Muscle of back (tissue), 3 donors: ENCODE measurements at regions not wholly inside any gene's neighbourhood (a gene's known extent, or its start where the extent isn't known, plus 50 kb on each side); places are given as distances from the start of the nearest gene placed in this dataset.
A peak's percentile ranks its signal among the peaks of the same experiment; 100 is the strongest.

Experiments
- DNase-seq, 3 donors: peaks; one replicate each; pipeline versions ENCODE4 v3.0.0 to v3.0.0-alpha.2; 2013

DNA sequence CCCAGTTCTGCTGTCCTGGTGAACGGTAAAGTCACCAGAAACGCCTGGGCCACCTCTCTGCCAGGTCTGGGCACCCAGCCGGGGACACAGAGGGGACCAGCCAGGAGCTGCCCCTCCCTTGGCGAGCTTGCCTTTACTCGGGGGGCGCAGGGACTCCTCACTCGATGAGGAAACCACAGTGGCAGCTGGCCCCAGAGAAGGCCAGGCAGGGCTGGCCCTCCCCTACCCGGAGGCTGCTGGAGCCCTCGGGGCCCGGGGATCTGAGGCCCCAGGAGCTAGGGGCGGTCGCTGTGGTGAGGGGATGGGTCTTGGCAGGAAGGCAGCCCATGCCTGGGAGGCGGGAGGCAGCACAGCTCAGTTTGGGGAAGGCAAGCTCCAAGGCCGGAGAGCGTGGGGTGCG, 80.4 kb upstream of the SLCO4A1 start:
- DNase-seq: no peak

GRCh38 chr20:62562831-62563230, 79.5 kb upstream of the SLCO4A1 start:
- no peak for DNase-seq

- DNase-seq: no peak
Observed at GRCh38 chr20:62563561-62563960, 78.7 kb upstream of the SLCO4A1 start.

GRCh38 chr20:62564456-62565245, 77.7 kb upstream of the SLCO4A1 start:
- no peak for DNase-seq

DNA sequence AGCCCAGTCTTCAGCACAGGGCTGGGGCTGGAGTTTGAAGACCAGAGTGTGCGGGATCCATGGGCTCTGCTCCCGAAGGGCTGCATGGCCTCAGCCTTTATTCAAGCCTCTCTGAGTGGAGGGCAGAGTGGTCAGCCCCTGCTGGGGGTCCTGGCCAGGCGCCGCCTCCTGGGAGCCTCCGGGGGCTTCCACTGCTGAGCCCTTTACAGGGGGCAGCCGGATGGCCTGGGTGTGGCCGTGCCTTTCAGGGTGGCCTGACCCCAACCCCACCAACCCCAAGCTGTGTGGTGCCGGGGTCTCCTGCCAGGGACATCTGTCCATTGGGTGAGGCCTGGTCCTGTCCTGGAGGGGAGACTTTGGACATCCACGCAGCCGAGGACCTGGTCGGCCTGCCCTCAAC, 76.0 kb upstream of the SLCO4A1 start:
- DNase-seq: no peak

- DNase-seq: no peak
Observed at GRCh38 chr20:62566771-62567170, 75.5 kb upstream of the SLCO4A1 start.

DNA sequence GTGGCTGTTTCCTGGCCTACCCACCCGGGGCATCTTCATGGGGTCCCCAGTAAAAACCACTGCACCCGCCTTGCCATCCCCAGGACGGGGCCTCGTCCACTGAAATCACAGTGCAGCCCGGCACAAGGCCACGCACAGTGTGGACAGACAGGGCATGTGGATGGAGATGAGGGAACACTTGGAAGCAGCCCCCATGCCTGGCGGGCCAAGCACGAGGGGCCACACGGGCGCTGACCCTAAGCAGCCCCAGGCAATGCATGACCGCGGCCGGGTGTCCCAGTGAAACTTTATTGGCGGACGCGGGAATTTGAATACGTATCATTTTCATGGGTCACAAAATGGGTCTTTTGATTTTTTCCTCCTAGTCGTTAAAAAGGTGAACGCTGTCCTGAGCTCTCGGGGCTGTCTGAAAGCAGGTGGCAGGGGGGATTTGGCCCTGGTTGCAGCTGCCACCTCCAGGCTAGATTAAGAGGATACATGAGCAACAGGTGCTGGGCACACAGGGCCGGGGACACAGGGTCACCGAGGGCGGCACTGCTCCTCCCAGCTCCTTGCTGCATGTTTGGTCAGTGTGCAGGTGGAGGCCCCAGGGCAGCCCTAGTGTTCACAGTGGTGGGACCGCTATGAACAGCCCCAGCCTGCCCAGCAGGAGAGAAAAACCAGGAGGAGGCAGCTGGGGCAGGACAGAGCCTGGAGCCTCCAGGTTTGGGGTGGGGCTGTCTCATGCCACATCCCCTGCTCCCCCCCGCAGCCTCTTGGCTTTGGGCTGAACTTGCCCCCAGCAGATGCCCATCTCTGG, 74.9 kb upstream of the SLCO4A1 start:
- DNase-seq: no peak

DNA sequence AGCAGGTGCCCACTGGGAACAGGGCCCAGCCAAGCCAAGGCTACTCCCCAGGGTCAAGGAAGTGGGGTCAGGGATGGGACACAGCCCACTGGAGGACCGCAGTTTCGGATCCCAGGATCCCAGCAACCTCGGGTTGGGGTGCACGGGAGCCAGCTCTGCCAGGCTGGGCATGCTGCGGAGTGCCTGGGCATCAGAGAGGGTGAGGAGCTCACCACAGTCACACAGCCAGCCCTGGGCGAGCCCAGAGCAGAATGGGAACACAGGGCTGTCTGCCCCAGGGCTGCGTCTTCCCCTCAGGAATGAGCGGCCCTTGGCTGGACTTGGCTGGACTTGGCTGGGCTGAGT, 74.3 kb upstream of the SLCO4A1 start:
- no peak for DNase-seq

DNA sequence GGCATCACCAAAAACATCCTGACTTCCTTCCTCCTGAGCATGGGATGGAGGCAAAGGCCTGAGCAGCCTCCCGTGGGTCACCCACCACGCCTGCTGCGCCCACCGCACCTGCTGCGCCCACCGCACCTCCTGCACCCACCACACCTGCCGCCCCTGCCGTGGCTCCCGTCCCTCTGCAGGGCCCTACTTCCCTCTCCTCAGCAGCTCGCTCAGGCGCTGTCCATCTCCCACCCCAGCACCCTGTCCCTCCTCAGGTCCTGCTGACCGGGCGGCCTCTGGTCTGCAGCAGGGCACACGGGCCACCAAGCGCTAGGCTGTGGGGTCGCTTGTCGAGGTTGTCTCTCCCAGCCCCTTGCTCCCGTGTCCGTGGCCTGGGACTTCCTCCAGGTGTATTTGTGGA, 72.7 kb upstream of the SLCO4A1 start:
- DNase-seq: no peak

GRCh38 chr20:62570403-62570802, 71.9 kb upstream of the SLCO4A1 start:
- no peak for DNase-seq

DNA sequence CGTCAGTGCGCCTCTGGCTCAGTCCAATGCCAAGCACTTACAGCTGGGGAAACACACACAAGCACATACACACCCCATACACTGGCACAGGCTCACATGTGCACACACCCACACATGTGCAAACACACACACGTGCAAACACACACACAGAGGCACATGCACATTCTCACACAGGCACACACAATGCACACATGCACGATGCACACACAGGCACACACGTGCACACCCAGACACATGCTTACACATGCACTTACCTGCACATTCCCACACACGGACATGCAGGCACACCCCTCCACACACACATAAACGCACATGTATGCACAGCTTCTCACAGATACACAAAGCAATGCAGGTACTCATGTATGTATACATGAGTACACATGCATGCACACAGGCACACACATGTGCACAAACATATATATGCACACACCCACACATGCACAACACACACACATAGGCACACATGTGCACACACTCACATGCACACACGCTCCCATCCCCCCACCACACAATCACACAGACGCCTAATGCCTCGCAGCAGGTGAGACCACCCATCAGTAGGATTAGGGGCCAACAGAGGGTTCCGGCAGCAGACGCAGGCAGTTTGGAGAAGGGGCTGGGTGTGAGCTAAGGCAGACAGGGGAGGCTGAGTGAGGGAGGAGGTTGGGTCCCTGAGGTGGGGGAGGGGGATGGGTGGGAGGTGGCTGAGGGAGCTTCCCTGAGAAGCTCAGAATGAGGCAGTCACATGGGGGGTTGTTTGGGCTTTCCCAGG, 71.2 kb upstream of the SLCO4A1 start:
- no peak for DNase-seq

DNA sequence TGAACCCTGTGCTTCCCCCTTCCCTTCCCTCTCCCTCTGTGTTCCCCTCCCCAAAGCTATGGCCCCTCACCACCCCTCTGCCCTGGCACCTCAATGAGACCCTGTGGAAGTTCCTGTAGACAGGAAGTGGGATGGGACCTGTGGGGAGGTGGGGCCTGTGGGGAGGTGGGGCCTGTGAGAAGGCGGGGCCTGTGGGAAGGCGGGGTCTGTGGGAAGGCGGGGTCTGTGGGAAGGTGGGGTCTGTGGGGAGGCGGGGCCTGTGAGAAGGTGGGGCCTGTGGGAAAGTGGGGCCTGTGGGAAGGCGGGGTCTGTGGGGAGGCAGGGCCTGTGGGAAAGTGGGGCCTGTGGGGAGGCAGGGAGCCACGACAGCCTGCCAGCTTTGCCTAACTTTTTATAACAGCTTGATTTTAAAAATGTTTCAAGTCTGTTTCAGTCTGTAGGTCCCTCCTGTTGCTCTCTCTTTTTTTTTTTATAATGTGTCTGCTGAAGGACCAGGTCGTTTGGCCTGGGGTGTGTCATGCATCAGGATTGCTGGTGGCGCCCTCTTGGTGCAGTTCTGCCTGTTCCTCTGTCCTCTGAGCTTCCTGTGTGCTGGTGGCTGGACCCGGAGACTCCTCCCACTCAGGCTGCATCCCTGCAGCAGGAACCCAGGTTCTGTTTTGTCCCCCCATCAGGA, 70.5 kb upstream of the SLCO4A1 start:
- no peak for DNase-seq

- DNase-seq: no peak
Observed at GRCh38 chr20:62572980-62573379, 69.3 kb upstream of the SLCO4A1 start.

GRCh38 chr20:62573817-62574216, 68.5 kb upstream of the SLCO4A1 start:
- DNase-seq: no peak

GRCh38 chr20:62574230-62574993, 67.9 kb upstream of the SLCO4A1 start:
- DNase-seq: no peak

GRCh38 chr20:62575976-62576722, 66.2 kb upstream of the SLCO4A1 start:
- DNase-seq: no peak

DNA sequence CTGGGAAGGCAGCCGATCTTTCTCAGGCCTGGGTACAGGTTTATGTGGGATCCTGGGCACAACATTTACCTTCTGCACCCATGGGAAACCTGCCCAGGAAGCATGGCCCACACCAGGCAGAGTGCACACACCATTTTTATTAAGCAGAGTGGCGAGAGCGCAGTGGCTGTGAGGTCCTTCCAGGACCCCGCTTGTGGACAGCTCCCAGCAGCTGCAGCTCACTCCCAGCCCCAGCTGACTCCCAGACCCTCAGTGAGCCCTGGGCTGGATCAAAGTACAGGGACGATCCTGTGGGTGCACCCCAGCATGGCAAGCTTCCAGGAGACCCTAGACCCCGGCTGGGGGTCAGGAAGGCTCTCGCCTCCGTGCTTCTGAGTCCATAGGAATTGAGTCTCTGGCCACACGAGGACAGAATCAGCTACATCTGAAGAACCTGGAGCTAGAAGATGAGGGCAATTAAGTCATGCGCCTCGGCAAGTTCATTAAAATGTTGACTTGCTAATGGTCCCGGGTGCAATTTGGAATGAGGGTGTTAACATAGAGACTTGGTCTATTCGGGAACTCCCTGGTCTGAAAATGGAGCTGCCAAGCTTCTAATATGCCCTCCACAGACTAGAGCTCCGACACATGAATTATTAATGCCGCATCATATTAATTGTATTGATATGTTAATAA, 65.4 kb upstream of the SLCO4A1 start:
- peak in 2 of 3 donors; percentile 51 to 73 for DNase-seq

- DNase-seq: no peak
Observed at GRCh38 chr20:62577490-62577836, 64.8 kb upstream of the SLCO4A1 start.

DNA sequence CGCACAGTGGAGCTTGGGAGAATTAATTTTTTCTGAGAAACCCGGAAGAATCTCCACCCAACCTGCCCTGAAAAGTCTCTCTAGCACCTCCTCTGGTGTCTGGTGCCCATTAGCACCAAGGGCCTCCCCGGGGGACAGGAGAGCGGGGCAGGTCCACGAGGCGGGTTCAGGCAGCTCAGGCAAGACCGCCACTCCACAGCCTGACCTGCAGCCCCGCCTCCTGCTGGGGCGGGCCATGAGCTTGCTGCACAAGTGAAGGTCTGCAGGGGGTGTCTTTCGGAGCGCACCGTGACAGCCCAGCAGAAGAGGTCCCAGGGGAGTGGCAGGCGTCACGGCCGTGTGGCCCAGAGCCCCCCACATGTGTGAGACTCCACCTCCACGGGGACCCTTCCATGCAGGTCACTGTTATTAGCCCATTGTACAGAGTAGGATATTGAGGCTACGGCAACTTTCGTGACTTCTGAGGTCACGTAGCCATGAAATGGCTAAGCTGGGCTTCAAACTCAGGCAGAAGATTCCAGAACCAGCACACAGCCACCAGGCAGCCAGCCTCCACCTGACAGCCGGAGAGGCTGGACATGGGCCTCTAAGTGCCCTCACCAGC, 63.9 kb upstream of the SLCO4A1 start:
- DNase-seq: no peak

GRCh38 chr20:62580052-62580451, 62.3 kb upstream of the SLCO4A1 start:
- DNase-seq: no peak
